ENCODE measurements at regions not wholly inside any gene's neighbourhood (a gene's known extent, or its start where the extent isn't known, plus 50 kb on each side); places are given as distances from the start of the nearest gene placed in this dataset.

DNA sequence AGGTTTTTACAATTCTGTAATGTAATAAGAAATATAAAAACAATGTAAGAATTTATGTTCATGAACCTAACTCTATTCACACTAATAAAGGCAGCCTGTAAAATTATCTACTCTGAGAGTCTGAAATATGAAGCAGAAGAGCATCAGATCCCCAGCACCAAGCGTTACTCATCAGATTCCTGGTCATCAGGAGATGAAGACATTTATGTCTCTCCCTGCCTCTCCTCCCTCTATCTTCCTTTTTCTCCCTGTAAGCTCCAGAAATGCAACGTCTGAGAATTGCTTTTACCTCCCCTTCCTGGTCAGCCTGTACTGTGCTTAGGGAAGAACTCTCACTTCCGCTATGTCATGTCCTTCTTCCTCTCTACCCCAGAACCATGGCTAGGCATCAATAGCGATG is 114.4 kb upstream of the SLIT3 start:
- TF ChIP-seq, protein P1, sequence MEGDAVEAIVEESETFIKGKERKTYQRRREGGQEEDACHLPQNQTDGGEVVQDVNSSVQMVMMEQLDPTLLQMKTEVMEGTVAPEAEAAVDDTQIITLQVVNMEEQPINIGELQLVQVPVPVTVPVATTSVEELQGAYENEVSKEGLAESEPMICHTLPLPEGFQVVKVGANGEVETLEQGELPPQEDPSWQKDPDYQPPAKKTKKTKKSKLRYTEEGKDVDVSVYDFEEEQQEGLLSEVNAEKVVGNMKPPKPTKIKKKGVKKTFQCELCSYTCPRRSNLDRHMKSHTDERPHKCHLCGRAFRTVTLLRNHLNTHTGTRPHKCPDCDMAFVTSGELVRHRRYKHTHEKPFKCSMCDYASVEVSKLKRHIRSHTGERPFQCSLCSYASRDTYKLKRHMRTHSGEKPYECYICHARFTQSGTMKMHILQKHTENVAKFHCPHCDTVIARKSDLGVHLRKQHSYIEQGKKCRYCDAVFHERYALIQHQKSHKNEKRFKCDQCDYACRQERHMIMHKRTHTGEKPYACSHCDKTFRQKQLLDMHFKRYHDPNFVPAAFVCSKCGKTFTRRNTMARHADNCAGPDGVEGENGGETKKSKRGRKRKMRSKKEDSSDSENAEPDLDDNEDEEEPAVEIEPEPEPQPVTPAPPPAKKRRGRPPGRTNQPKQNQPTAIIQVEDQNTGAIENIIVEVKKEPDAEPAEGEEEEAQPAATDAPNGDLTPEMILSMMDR (IDR thresholded peaks at IDR 0.05 in 2 of 3, conservative IDR thresholded peaks at IDR 0.05 in 1 of 3; ENCODE audit: insufficient read depth in 2 of 3, low read depth in 1 of 3, low read length in 3 of 3): no peak
- no peak for TF ChIP-seq MYNN (IDR thresholded peaks at IDR 0.05)
- TF ChIP-seq MYNN (CRISPR knock-in tag; IDR thresholded peaks at IDR 0.05): no peak
- no peak for TF ChIP-seq ZNF311 (CRISPR knock-in tag; IDR thresholded peaks at IDR 0.05)
- no peak for TF ChIP-seq CHD4 (IDR thresholded peaks at IDR 0.05; ENCODE audit: insufficient read depth, insufficient replicate concordance, low read depth, low read length, poor library complexity, severe bottlenecking)
- no peak for TF ChIP-seq PHF21A (IDR thresholded peaks at IDR 0.05; ENCODE audit: borderline replicate concordance, low read depth)

All from K562 (cell line).